K562 (cell line): ENCODE measurements at regions not wholly inside any gene's neighbourhood (a gene's known extent, or its start where the extent isn't known, plus 50 kb on each side); places are given as distances from the start of the nearest gene placed in this dataset.

Experiments
- ATAC-seq: fragments of 200-7000 bp; cut with Tn5 transposase; 3 replicates; pipeline ENCODE4 v1.9.1; 2020; ENCODE audit warnings: moderate library complexity
- BruUV-seq: library from RNA; stranded (reverse); fragments of 400-500 nt; replicated peaks from 2 replicates; lab custom pipeline; 2021; lab: Mats Ljungman, UMichigan
- CTCF ChIA-PET: fragments of 300-600 bp; formaldehyde crosslinking; extraction: SDS; loops from one replicate; lab custom pipeline; 2021; ENCODE audit warnings: low intra/inter-chr PET ratio; lab: Yijun Ruan, JAX
- POLR2A ChIA-PET: fragments of 300-600, 350-650 bp; sonication (Branson Sonifier 250); formaldehyde crosslinking; extraction: SDS; loops from one replicate; lab custom pipeline; 2021; ENCODE audit warnings: antibody characterized with exemption, inconsistent platforms; lab: Yijun Ruan, JAX
- DNase-seq, 4 experiments: peaks; one replicate each; pipeline versions ENCODE4 v3.0.0 to v3.0.0-alpha.2; 2011 to 2018; ENCODE audit warnings: low spot score in 3 of 4, mixed read lengths in 3 of 4; ENCODE audit errors: extremely low read depth in 1 of 4
- FAIRE-seq: peaks from 2 replicates; lab custom pipeline; 2011; peaks lifted over from hg19 to GRCh38; lab: Jason Lieb, UNC
- H2AFZ ChIP-seq: 2 replicates; pipeline ENCODE4 v1.6.0; 2011; ENCODE audit warnings: low read depth, low read length, control low read depth, inconsistent platforms
- H3K27ac ChIP-seq: fragments of 200-600 bp; 3 replicates; pipeline ENCODE4 v1.8.0; 2011; ENCODE audit warnings: low read depth, mild to moderate bottlenecking, control low read depth, inconsistent platforms, low read length, moderate library complexity, mixed read lengths; ENCODE audit errors: extremely low read depth
- H3K27me3 ChIP-seq, 2 experiments: fragments of 300-600 bp in 1 of 2; 2 replicates in 1 of 2; 3 replicates in 1 of 2; pipeline versions ENCODE4 v1.6.0 to v1.8.0; 2011; ENCODE audit warnings: inconsistent platforms in 2 of 2, low read length in 2 of 2, mild to moderate bottlenecking in 1 of 2, mixed read lengths in 1 of 2, moderate library complexity in 1 of 2; ENCODE audit not compliant: control insufficient read depth in 2 of 2, insufficient read depth in 2 of 2
- H3K36me3 ChIP-seq: fragments of 300-600 bp; 3 replicates; pipeline ENCODE4 v1.8.0; 2011; ENCODE audit warnings: mild to moderate bottlenecking, low read length, inconsistent platforms; ENCODE audit not compliant: control insufficient read depth, insufficient read depth
- H3K4me1 ChIP-seq, 2 experiments: fragments of 200-600 bp in 1 of 2; replicated peaks in 1 of 2; 2 replicates in 1 of 2; 3 replicates in 1 of 2; pipeline versions ENCODE4 v1.5.1 to v1.8.0; 2011; ENCODE audit warnings: inconsistent platforms in 2 of 2, low read length in 2 of 2, mild to moderate bottlenecking in 1 of 2, mixed read lengths in 1 of 2, moderate library complexity in 1 of 2; ENCODE audit not compliant: control insufficient read depth in 2 of 2, insufficient read depth in 2 of 2
- H3K4me2 ChIP-seq: 2 replicates; pipeline ENCODE4 v1.6.1; 2011; ENCODE audit warnings: low read length, control low read depth, inconsistent platforms, mixed read lengths; ENCODE audit not compliant: insufficient read depth
- H3K4me3 ChIP-seq: fragments of 200-600 bp; sonication (generic), shearing (Covaris generic); 2 replicates; pipeline ENCODE4 v1.5.1; 2016; ENCODE audit warnings: control low read depth, inconsistent platforms
- H3K79me2 ChIP-seq: fragments of 200-600 bp; 3 replicates; pipeline ENCODE4 v1.8.0; 2011; ENCODE audit warnings: low read length, inconsistent platforms; ENCODE audit not compliant: control insufficient read depth, insufficient read depth
- H3K9ac ChIP-seq, 2 experiments: 2 replicates each; pipeline versions ENCODE4 v1.6.0 to v1.6.1; 2011; ENCODE audit warnings: low read depth in 2 of 2, low read length in 2 of 2, control low read depth in 1 of 2, inconsistent platforms in 1 of 2, mild to moderate bottlenecking in 1 of 2, mixed read lengths in 1 of 2; ENCODE audit not compliant: insufficient read depth in 1 of 2
- H3K9me1 ChIP-seq: one replicate; pipeline ENCODE4 v1.6.0; 2011; ENCODE audit warnings: inconsistent platforms, mild to moderate bottlenecking, low read length, moderate library complexity; ENCODE audit not compliant: control insufficient read depth, insufficient read depth
- H3K9me3 ChIP-seq: replicated peaks from 2 replicates; pipeline ENCODE4 v1.5.1; 2011; ENCODE audit warnings: low read depth, low read length, inconsistent platforms; ENCODE audit not compliant: control insufficient read depth, insufficient read depth
- H4K20me1 ChIP-seq: replicated peaks from 2 replicates; pipeline ENCODE4 v1.6.1; 2011; ENCODE audit warnings: low read length, inconsistent platforms, mixed read lengths; ENCODE audit not compliant: control insufficient read depth, insufficient read depth
- CBFA2T2 ChIP-seq: fragments of 450-650 bp; conservative IDR thresholded peaks from 2 replicates; pipeline ENCODE4 v1.6.1; 2017; ENCODE audit warnings: mild to moderate bottlenecking
- DIDO1 ChIP-seq: fragments of 450-650 bp; IDR thresholded peaks from 2 replicates; pipeline ENCODE4 v1.6.1; 2016; ENCODE audit warnings: low read depth, missing biosample characterization, missing genetic modification characterization
- NFIC ChIP-seq: fragments of 450-650 bp; IDR thresholded peaks from 2 replicates; pipeline ENCODE4 v1.6.1; 2017; ENCODE audit warnings: mild to moderate bottlenecking, inconsistent platforms
- PHB ChIP-seq: fragments of 250-450 bp; sonication (Bioruptor Pico); IDR thresholded peaks from 2 replicates; pipeline ENCODE4 v1.5.0; 2021
- PML ChIP-seq: IDR thresholded peaks from 2 replicates; pipeline ENCODE4 v1.6.1; 2012; ENCODE audit warnings: low read length, inconsistent platforms
- PPARD ChIP-seq: fragments of 250-450 bp; sonication (Bioruptor Pico); IDR thresholded peaks from 2 replicates; pipeline ENCODE4 v1.8.0; 2022; ENCODE audit warnings: inconsistent platforms, mild to moderate bottlenecking, moderate library complexity
- PTTG1 ChIP-seq: fragments of 450-650 bp; IDR thresholded peaks from 2 replicates; pipeline ENCODE4 v1.6.1; 2016; ENCODE audit warnings: low read depth, mild to moderate bottlenecking, missing genetic modification characterization, missing compliant biosample characterization
- RFX7 ChIP-seq: fragments of 250-450 bp; sonication (Bioruptor Pico); IDR thresholded peaks from 2 replicates; pipeline ENCODE4 v1.5.1; 2021; ENCODE audit warnings: mild to moderate bottlenecking
- U2AF2 ChIP-seq: fragments of 200-400 bp; formaldehyde crosslinking; optimal IDR thresholded peaks from 2 replicates; pipeline ENCODE3; 2017; ENCODE audit warnings: low read depth, mild to moderate bottlenecking, low read length
- ZBTB34 ChIP-seq: fragments of 250-450 bp; sonication (Bioruptor Pico); IDR thresholded peaks from 2 replicates; pipeline ENCODE4 v1.8.0; 2021; ENCODE audit warnings: mild to moderate bottlenecking, moderate library complexity
- ZNF316 ChIP-seq: fragments of 450-650 bp; IDR thresholded peaks from 2 replicates; pipeline ENCODE4 v1.6.1; 2016
- ZNF583 ChIP-seq: fragments of 250-450 bp; sonication (Bioruptor Pico); IDR thresholded peaks from 2 replicates; pipeline ENCODE4 v1.4.0; 2020
- ZNF707 ChIP-seq: fragments of 250-450 bp; sonication (Bioruptor Pico); conservative IDR thresholded peaks from 2 replicates; pipeline ENCODE4 v1.8.0; 2022; ENCODE audit warnings: inconsistent platforms, mild to moderate bottlenecking, moderate library complexity
- WGBS: fragments of 100-300 bp; shearing (Covaris generic); methylation state at CpG from one replicate; pipeline ENCODE4 v1.1.6; 2016; ENCODE audit warnings: low coverage, mixed read lengths; ENCODE audit not compliant: insufficient coverage; ENCODE audit errors: missing lambda C conversion rate; 5-methylcytosine and 5-hydroxymethylcytosine counted together
- in situ Hi-C: fragments of 300-500 bp; cut with MboI; formaldehyde crosslinking; loops from 4 replicates; pipeline ENCODE4 v1.15.0; 2018; ENCODE audit warnings: inconsistent platforms, mixed read lengths
- intact Hi-C: fragments of 100-400 bp; cut with micrococcal nuclease; formaldehyde crosslinking; loops from 2 replicates; pipeline ENCODE4 v1.14.2; 2022
- TF ChIP-seq, protein P1 (sequence below): IDR thresholded peaks from 2 replicates; pipeline ENCODE4 v1.6.1; 2012; ENCODE audit warnings: low read depth, low read length, improper control_type of control experiment, borderline replicate concordance
- TF ChIP-seq, protein P2 (sequence below): sonication (generic); formaldehyde crosslinking; IDR thresholded peaks from 2 replicates; pipeline ENCODE4 v1.8.1; 2022; ENCODE audit warnings: missing genetic modification reagents

DNA sequence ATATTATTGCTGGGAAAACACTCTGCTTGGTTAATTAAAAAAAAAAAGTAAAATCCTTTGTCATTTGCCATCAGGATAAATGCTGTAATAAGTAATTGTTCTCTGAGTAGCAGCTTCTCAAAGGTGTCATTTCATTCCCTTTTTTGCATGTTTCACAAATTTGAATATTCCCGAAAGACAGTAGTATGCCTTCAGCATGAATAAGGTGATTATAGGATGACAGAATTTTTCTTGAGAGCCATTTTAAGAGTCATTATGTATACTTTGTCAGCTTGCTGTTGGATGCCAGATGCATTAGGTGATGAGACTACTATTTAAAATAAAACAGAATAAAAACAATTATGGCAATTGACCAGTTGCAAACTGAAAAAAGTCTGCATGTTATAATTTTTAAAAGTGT lies 200.7 kb downstream of the HDGFL1 start:
- intact Hi-C loops (no loop called here), in situ Hi-C loops (no loop called here)
- no peak overlapping the region for H3K27ac ChIP-seq
- DNase-seq, result no peak
- H3K79me2 ChIP-seq, result no peaks in the 10 kb centered on the region
- H3K27me3 ChIP-seq, result no peaks in the 10 kb centered on the region
- no peak overlapping the region for H2AFZ ChIP-seq
- H3K36me3 ChIP-seq, result no peaks in the 10 kb centered on the region
- ATAC-seq, result no peak
- H3K9me1 ChIP-seq, result no peaks in the 10 kb centered on the region
- no peaks in the 10 kb centered on the region for H4K20me1 ChIP-seq
- H3K9ac ChIP-seq, result no peak overlapping the region
- no peaks in the 10 kb centered on the region for H3K4me1 ChIP-seq
- TF ChIP-seq DIDO1 (no peak), NFIC (no peak), ZNF583 (CRISPR knock-in tag) (no peak), PML (no peak), CBFA2T2 (no peak), PPARD (CRISPR knock-in tag) (no peak), ZBTB34 (no peak), U2AF2 (no peak), ZNF707 (CRISPR knock-in tag) (no peak), ZNF316 (no peak), RFX7 (CRISPR knock-in tag) (no peak), PHB (CRISPR knock-in tag) (no peak), PTTG1 (no peak)
- TF ChIP-seq, protein P1, sequence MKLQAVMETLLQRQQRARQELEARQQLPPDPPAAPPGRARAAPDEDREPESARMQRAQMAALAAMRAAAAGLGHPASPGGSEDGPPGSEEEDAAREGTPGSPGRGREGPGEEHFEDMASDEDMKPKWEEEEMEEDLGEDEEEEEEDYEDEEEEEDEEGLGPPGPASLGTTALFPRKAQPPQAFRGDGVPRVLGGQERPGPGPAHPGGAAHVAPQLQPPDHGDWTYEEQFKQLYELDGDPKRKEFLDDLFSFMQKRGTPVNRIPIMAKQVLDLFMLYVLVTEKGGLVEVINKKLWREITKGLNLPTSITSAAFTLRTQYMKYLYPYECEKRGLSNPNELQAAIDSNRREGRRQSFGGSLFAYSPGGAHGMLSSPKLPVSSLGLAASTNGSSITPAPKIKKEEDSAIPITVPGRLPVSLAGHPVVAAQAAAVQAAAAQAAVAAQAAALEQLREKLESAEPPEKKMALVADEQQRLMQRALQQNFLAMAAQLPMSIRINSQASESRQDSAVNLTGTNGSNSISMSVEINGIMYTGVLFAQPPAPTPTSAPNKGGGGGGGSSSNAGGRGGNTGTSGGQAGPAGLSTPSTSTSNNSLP, result no peak
- TF ChIP-seq, protein P2, sequence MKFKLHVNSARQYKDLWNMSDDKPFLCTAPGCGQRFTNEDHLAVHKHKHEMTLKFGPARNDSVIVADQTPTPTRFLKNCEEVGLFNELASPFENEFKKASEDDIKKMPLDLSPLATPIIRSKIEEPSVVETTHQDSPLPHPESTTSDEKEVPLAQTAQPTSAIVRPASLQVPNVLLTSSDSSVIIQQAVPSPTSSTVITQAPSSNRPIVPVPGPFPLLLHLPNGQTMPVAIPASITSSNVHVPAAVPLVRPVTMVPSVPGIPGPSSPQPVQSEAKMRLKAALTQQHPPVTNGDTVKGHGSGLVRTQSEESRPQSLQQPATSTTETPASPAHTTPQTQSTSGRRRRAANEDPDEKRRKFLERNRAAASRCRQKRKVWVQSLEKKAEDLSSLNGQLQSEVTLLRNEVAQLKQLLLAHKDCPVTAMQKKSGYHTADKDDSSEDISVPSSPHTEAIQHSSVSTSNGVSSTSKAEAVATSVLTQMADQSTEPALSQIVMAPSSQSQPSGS, result no peak
- 0% methylated on average over 1 of the region's 1 CpG for WGBS
- H3K9me3 ChIP-seq, result no peaks in the 10 kb centered on the region
- ChIA-PET CTCF (no interaction called here), POLR2A (no interaction called here)
- no TSS peak for BruUV-seq
- H3K4me2 ChIP-seq, result no peak overlapping the region
- H3K4me3 ChIP-seq, result no peak overlapping the region
- no peak for FAIRE-seq
